ENCODE measurements at regions not wholly inside any gene's neighbourhood (a gene's known extent, or its start where the extent isn't known, plus 50 kb on each side); places are given as distances from the start of the nearest gene placed in this dataset.

DNA sequence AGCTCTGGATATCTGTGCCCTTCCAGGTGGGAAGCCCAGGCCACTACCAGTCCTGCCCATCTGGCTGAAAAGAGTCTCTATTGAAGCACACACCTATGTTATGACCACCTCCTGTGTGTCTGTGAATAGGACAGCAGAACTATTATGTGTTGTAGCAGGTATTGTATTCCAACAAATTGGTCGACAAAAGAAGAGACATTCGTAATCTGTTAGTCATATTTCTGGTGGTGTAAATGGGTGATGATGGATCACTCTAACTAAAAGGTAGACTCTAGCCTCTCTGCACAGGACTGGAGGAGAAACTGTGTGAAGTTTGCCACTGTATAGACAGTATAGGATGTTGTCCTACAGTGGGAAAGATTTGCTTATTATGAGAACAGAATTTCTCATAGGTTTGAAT lies 416.1 kb downstream of the TMEM38B start:
- H3K9me3 ChIP-seq (ENCODE audit: low read depth, low read length): no peaks in the 10 kb centered on the region
- TF ChIP-seq POLR2AphosphoS5 (IDR thresholded peaks at IDR 0.05; ENCODE audit: borderline replicate concordance, low read depth, low read length): no peak
- TF ChIP-seq EZH2 (IDR thresholded peaks at IDR 0.05): no peak
- TF ChIP-seq FOXP2 (optimal IDR thresholded peaks at IDR 0.05; ENCODE audit: control extremely low read depth, extremely low read length, insufficient read depth): no peak
- no peak overlapping the region for H3K9ac ChIP-seq (ENCODE audit: insufficient read length)
- no peak overlapping the region for H3K27ac ChIP-seq
- H3K36me3 ChIP-seq (ENCODE audit: insufficient read depth, low read length): no peaks in the 10 kb centered on the region
- no peak overlapping the region for H3K4me3 ChIP-seq
- no peak for DNase-seq (ENCODE audit: low read depth, low spot score)

DNA sequence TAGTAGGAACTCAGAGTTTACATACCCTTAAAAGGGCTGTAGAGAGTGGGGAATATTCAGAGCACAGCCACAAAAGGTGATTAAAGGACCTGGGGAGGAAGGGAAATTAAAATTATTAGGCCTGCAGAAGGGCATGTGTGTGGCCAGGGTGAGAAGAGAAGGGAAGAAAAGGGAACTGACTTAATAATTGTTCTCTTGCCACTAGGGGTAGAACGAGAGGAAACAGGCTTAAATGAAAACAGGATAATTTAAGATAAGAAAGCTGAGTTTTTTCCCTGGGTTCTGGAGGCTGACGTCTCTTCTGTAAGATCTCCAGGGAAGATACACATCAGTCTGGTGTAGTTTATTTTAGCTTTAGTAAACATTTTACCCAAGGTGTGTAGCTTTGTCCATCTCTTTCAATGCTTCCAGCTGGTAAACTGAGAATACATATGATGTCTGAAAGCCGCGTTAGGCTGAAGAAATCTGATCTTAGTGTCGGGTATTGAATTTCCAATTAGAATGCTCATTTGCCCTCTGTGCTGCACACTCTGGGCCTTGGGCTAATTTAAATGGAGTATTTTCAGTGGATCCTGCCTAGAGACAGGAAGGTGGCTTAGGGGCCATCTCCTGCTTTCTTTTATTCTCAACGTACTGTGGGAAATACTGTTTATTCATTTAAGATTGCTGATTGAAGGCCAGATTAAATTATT lies 416.8 kb downstream of the TMEM38B start:
- H3K9ac ChIP-seq (ENCODE audit: insufficient read length): no peak overlapping the region
- H3K27ac ChIP-seq: no peak overlapping the region
- H3K4me3 ChIP-seq: no peak overlapping the region
- TF ChIP-seq FOXP2 (optimal IDR thresholded peaks at IDR 0.05; ENCODE audit: control extremely low read depth, extremely low read length, insufficient read depth) (no peak), POLR2AphosphoS5 (IDR thresholded peaks at IDR 0.05; ENCODE audit: borderline replicate concordance, low read depth, low read length) (no peak), EZH2 (IDR thresholded peaks at IDR 0.05) (no peak)
- no peak for DNase-seq (ENCODE audit: low read depth, low spot score)
- no peaks in the 10 kb centered on the region for H3K36me3 ChIP-seq (ENCODE audit: insufficient read depth, low read length)
- no peaks in the 10 kb centered on the region for H3K9me3 ChIP-seq (ENCODE audit: low read depth, low read length)

DNA sequence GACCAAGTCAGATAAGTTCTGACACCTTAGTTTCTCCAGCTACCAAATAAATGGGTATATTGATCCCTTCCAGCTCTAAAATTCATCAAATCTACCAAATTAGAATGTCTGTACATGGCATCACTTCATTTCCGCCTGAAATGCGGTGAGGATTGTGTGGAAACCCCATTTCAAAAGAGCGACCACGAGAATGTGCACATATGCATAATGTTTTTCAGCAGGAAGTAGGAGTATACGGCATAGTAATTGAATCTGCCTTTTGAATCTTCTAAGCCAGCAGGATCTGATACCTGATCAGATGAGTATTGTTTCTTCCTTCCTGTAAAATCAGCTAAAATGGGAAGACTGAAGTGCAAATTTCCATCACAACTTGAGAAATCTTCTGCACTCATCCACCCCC lies 418.6 kb downstream of the TMEM38B start:
- no peak overlapping the region for H3K9ac ChIP-seq (ENCODE audit: insufficient read length)
- DNase-seq (ENCODE audit: low read depth, low spot score): no peak
- no peaks in the 10 kb centered on the region for H3K9me3 ChIP-seq (ENCODE audit: low read depth, low read length)
- H3K27ac ChIP-seq: no peak overlapping the region
- H3K4me3 ChIP-seq: no peak overlapping the region
- H3K36me3 ChIP-seq (ENCODE audit: insufficient read depth, low read length): no peaks in the 10 kb centered on the region
- TF ChIP-seq POLR2AphosphoS5 (IDR thresholded peaks at IDR 0.05; ENCODE audit: borderline replicate concordance, low read depth, low read length) (no peak), FOXP2 (optimal IDR thresholded peaks at IDR 0.05; ENCODE audit: control extremely low read depth, extremely low read length, insufficient read depth) (no peak), EZH2 (IDR thresholded peaks at IDR 0.05) (no peak)

DNA sequence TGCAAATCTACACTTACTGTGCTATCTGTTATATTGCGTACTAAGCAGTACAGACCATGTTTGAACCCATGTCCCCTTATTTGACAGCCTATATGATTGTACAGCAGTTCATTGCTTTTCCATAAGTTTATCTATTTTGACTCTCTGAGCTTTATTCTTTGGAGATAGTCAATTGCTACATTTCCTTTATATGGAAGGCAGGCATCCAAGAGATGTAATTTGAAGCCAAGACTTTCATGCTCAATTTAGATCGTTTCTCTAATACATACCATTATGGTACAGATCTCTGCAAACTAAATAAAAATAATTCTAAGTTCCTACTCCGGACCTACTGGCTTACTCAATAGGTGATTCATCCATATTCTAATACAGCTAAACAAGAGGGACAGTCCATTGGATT lies 424.8 kb downstream of the TMEM38B start:
- no peak for TF ChIP-seq EZH2 (IDR thresholded peaks at IDR 0.05)
- TF ChIP-seq FOXP2 (optimal IDR thresholded peaks at IDR 0.05; ENCODE audit: control extremely low read depth, extremely low read length, insufficient read depth): no peak
- no peak for TF ChIP-seq POLR2AphosphoS5 (IDR thresholded peaks at IDR 0.05; ENCODE audit: borderline replicate concordance, low read depth, low read length)
- DNase-seq (ENCODE audit: low read depth, low spot score): no peak
- H3K9me3 ChIP-seq (ENCODE audit: low read depth, low read length): no peaks in the 10 kb centered on the region
- no peaks in the 10 kb centered on the region for H3K36me3 ChIP-seq (ENCODE audit: insufficient read depth, low read length)
- H3K9ac ChIP-seq (ENCODE audit: insufficient read length): no peak overlapping the region
- no peak overlapping the region for H3K27ac ChIP-seq
- H3K4me3 ChIP-seq: no peak overlapping the region

DNA sequence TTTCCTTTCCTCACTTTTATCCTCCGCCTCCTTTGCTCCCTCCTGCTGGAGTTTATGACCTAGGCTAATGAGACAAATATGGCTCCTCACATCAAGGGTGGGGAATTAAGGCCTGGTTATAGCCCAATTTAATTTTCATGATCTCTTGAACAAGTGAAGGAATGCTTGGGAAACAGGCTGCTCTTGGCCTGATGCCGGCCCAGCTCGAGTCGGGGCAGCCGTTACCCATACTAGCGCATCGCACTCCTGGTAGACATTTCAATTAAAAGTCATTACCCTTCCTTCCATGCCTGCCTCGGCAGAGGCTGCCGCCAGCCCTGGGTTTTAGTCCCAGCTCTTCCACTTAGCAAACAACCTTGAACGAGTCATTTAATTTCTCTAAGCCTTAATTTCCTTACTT lies 425.7 kb downstream of the TMEM38B start:
- Histone ChIP-seq H3K9me3 (ENCODE audit: low read depth, low read length) (no peaks in the 10 kb centered on the region), H3K36me3 (ENCODE audit: insufficient read depth, low read length) (no peaks in the 10 kb centered on the region), H3K27ac (no peak overlapping the region), H3K4me3 (no peak overlapping the region), H3K9ac (ENCODE audit: insufficient read length) (no peak overlapping the region)
- DNase-seq (ENCODE audit: low read depth, low spot score): no peak
- TF ChIP-seq FOXP2 (optimal IDR thresholded peaks at IDR 0.05; ENCODE audit: control extremely low read depth, extremely low read length, insufficient read depth) (no peak), POLR2AphosphoS5 (IDR thresholded peaks at IDR 0.05; ENCODE audit: borderline replicate concordance, low read depth, low read length) (no peak), EZH2 (IDR thresholded peaks at IDR 0.05) (no peak)

DNA sequence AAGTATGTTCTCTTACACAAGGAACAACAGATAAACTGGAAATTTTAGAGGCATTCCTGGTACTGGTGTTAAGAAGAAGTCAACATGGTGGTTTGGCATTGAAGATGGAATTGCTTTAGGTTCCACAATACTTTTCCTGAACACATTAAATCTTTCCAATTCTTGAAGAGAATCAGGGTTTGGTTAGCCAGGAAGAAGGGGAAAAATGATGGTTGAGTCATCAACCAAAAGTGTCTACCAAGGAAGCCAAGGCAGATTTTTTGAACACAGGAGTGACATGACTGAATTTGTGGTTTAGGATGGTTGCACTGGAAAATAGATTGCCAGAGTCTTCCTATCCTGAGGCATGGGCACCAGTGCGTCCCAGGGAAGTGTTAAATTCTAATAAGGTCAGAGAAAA lies 433.4 kb downstream of the TMEM38B start:
- no peaks in the 10 kb centered on the region for H3K9me3 ChIP-seq (ENCODE audit: low read depth, low read length)
- TF ChIP-seq EZH2 (IDR thresholded peaks at IDR 0.05) (no peak), POLR2AphosphoS5 (IDR thresholded peaks at IDR 0.05; ENCODE audit: borderline replicate concordance, low read depth, low read length) (no peak)

DNA sequence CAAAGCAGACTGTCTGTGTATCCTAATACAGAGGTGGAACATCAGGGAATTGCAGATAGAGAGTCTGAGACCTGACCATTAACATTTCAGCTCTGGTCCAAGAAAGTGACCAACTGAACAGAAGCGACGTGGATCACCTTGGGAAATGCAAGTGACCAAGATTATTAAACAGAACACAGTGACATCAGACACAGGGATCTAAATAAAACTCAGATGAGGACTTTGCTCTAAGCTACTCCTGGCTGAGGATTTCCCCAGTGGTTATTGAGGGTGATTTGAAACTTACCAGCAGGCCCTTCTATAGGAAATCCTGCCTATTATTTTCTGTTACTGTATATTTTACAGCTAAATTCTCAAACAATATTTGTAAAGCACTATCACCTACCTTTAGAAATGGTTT lies 436.0 kb downstream of the TMEM38B start:
- TF ChIP-seq FOXP2 (optimal IDR thresholded peaks at IDR 0.05; ENCODE audit: control extremely low read depth, extremely low read length, insufficient read depth): no peak
- TF ChIP-seq POLR2AphosphoS5 (IDR thresholded peaks at IDR 0.05; ENCODE audit: borderline replicate concordance, low read depth, low read length): no peak
- TF ChIP-seq EZH2 (IDR thresholded peaks at IDR 0.05): no peak

More for the DNA sequence above, 433.4 kb downstream of the TMEM38B start:
- no peak for DNase-seq (ENCODE audit: low read depth, low spot score)
- no peak overlapping the region for H3K27ac ChIP-seq
- no peak overlapping the region for H3K4me3 ChIP-seq
- H3K36me3 ChIP-seq (ENCODE audit: insufficient read depth, low read length): no peaks in the 10 kb centered on the region
- H3K9ac ChIP-seq (ENCODE audit: insufficient read length): no peak overlapping the region

DNA sequence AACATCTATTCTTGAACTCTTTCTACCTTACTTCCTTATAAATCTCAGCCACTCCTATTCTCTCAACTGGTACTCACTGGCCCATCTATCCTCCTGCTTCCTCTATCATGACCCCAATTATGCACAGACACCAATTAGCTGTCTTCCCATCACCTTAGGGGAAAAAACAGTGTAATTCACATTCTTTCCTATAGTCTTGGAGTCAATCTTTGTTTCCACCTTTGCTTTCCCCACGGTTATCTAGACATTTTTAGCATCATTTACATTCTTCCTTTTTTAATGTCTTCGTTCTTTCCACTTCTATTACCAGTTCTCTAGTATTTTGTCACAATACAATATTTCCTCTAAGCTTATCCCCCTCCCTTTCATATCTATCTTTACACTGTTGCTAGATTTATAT lies 449.4 kb downstream of the TMEM38B start:
- no peak for TF ChIP-seq POLR2AphosphoS5 (IDR thresholded peaks at IDR 0.05; ENCODE audit: borderline replicate concordance, low read depth, low read length)
- no peak for TF ChIP-seq EZH2 (IDR thresholded peaks at IDR 0.05)
- no peak for TF ChIP-seq FOXP2 (optimal IDR thresholded peaks at IDR 0.05; ENCODE audit: control extremely low read depth, extremely low read length, insufficient read depth)
- Histone ChIP-seq H3K9me3 (ENCODE audit: low read depth, low read length) (no peaks in the 10 kb centered on the region), H3K4me3 (no peak overlapping the region), H3K36me3 (ENCODE audit: insufficient read depth, low read length) (no peaks in the 10 kb centered on the region), H3K27ac (no peak overlapping the region), H3K9ac (ENCODE audit: insufficient read length) (no peak overlapping the region)
- no peak for DNase-seq (ENCODE audit: low read depth, low spot score)

More for the DNA sequence above, 436.0 kb downstream of the TMEM38B start:
- H3K36me3 ChIP-seq (ENCODE audit: insufficient read depth, low read length): no peaks in the 10 kb centered on the region
- no peak for DNase-seq (ENCODE audit: low read depth, low spot score)
- no peak overlapping the region for H3K9ac ChIP-seq (ENCODE audit: insufficient read length)
- no peaks in the 10 kb centered on the region for H3K9me3 ChIP-seq (ENCODE audit: low read depth, low read length)
- no peak overlapping the region for H3K4me3 ChIP-seq
- no peak overlapping the region for H3K27ac ChIP-seq

Data from SK-N-MC (cell line).